Natural killer cell (primary cell): ENCODE measurements at regions not wholly inside any gene's neighbourhood (a gene's known extent, or its start where the extent isn't known, plus 50 kb on each side); places are given as distances from the start of the nearest gene placed in this dataset.

Experiments used
- ATAC-seq, 3 donors: fragments of 150-1000 bp in 2 of 3; fragments of 200-7000 bp in 1 of 3; cut with Tn5 transposase; 1 replicate in 1 of 3; 2 replicates in 2 of 3; pipeline ENCODE4 v1.10.0; 2021; ENCODE audit warnings: mild to moderate bottlenecking in 2 of 3, moderate library complexity in 2 of 3
- DNase-seq, 2 donors: peaks; one replicate each; pipeline versions ENCODE4 v3.0.0 to v3.0.0-alpha.2; 2013 to 2021; ENCODE audit warnings: mixed read lengths in 1 of 2
- H3K27ac ChIP-seq: one replicate; pipeline ENCODE4 v1.5.1; 2013; ENCODE audit warnings: mild to moderate bottlenecking, low read length
- H3K27me3 ChIP-seq: one replicate; pipeline ENCODE4 v1.6.1; 2013; ENCODE audit warnings: low read length; ENCODE audit not compliant: control insufficient read depth, insufficient read depth
- H3K36me3 ChIP-seq: one replicate; pipeline ENCODE4 v1.6.1; 2013; ENCODE audit warnings: low read length; ENCODE audit not compliant: control insufficient read depth, insufficient read depth
- H3K4me1 ChIP-seq: one replicate; pipeline ENCODE4 v1.6.1; 2013; ENCODE audit warnings: low read length; ENCODE audit not compliant: control insufficient read depth, insufficient read depth
- H3K4me3 ChIP-seq: one replicate; pipeline ENCODE4 v1.5.1; 2013; ENCODE audit warnings: low read length
- H3K9me3 ChIP-seq: one replicate; pipeline ENCODE4 v1.6.1; 2013; ENCODE audit warnings: low read length; ENCODE audit not compliant: control insufficient read depth, insufficient read depth
- H3K27ac Mint-ChIP-seq, 2 donors: one replicate each; pipeline ENCODE4 v1.8.0; 2022; ENCODE audit warnings: mild to moderate bottlenecking in 2 of 2, mixed read lengths in 2 of 2, moderate library complexity in 1 of 2
- H3K27me3 Mint-ChIP-seq, 2 donors: one replicate each; pipeline ENCODE4 v1.8.0; 2022; ENCODE audit warnings: low read depth in 2 of 2, mixed read lengths in 2 of 2
- H3K36me3 Mint-ChIP-seq: one replicate; pipeline ENCODE4 v1.8.0; 2022; ENCODE audit warnings: mixed read lengths
- H3K4me1 Mint-ChIP-seq, 2 donors: one replicate each; pipeline ENCODE4 v1.8.0; 2022; ENCODE audit warnings: mixed read lengths in 2 of 2
- H3K4me3 Mint-ChIP-seq: one replicate; pipeline ENCODE4 v1.8.0; 2022; ENCODE audit warnings: mild to moderate bottlenecking, moderate library complexity, mixed read lengths
- H3K9me3 Mint-ChIP-seq, 2 donors: one replicate each; pipeline ENCODE4 v1.8.0; 2022; ENCODE audit warnings: mixed read lengths in 2 of 2
- WGBS: methylation state at CpG from one replicate; pipeline ENCODE4 v1.1.7; 2013; ENCODE audit warnings: missing lambda C conversion rate; ENCODE audit not compliant: insufficient coverage; 5-methylcytosine and 5-hydroxymethylcytosine counted together
- intact Hi-C: fragments of 100-400 bp; cut with micrococcal nuclease; formaldehyde crosslinking; loops from one replicate; pipeline ENCODE4 v1.14.2; 2022
- TF ChIP-seq, protein P1 (sequence below): fragments of 200-600 bp; IDR thresholded peaks from one replicate; pipeline ENCODE4 v1.8.0; 2022; ENCODE audit warnings: antibody characterized with exemption

DNA sequence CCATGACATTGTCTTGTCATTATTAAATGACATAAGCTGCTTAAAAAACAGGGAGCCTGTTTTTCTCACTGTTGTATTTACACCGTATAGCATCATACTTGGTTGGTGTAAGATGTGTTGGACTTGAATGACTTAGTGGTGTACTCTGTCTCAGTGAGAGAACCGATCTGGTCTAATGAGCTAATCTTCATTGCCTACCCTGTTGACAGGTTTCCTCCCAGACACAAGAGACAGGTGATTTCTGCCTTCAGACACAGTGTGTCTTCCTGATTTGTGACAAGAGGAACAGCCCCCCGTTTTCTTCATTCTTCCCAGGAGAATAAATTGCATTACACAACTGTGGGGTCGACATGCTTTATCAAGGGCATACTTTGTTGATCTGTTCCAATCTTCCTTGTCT is 137.2 kb upstream of the ID4 start:
- no peak overlapping the region for H3K4me3 Mint-ChIP-seq
- DNase-seq = no peak
- no peak overlapping the region for H3K27ac Mint-ChIP-seq
- TF ChIP-seq, protein P1, sequence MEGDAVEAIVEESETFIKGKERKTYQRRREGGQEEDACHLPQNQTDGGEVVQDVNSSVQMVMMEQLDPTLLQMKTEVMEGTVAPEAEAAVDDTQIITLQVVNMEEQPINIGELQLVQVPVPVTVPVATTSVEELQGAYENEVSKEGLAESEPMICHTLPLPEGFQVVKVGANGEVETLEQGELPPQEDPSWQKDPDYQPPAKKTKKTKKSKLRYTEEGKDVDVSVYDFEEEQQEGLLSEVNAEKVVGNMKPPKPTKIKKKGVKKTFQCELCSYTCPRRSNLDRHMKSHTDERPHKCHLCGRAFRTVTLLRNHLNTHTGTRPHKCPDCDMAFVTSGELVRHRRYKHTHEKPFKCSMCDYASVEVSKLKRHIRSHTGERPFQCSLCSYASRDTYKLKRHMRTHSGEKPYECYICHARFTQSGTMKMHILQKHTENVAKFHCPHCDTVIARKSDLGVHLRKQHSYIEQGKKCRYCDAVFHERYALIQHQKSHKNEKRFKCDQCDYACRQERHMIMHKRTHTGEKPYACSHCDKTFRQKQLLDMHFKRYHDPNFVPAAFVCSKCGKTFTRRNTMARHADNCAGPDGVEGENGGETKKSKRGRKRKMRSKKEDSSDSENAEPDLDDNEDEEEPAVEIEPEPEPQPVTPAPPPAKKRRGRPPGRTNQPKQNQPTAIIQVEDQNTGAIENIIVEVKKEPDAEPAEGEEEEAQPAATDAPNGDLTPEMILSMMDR = no peak
- Histone ChIP-seq H3K4me3 (no peak overlapping the region), H3K9me3 (no peaks in the 10 kb centered on the region), H3K36me3 (no peaks in the 10 kb centered on the region), H3K27ac (no peak overlapping the region), H3K27me3 (no peaks in the 10 kb centered on the region), H3K4me1 (no peaks in the 10 kb centered on the region)
- intact Hi-C loops = no loop called here
- H3K27me3 Mint-ChIP-seq = peaks cover 0 to 4% of the 10 kb centered on the region in 2 donors
- H3K4me1 Mint-ChIP-seq = no peaks in the 10 kb centered on the region
- 87% methylated on average over 4 of the region's 4 CpGs for WGBS
- no peak for ATAC-seq
- H3K36me3 Mint-ChIP-seq = no peaks in the 10 kb centered on the region
- H3K9me3 Mint-ChIP-seq = peaks cover 3 to 7% of the 10 kb centered on the region in 2 donors

DNA sequence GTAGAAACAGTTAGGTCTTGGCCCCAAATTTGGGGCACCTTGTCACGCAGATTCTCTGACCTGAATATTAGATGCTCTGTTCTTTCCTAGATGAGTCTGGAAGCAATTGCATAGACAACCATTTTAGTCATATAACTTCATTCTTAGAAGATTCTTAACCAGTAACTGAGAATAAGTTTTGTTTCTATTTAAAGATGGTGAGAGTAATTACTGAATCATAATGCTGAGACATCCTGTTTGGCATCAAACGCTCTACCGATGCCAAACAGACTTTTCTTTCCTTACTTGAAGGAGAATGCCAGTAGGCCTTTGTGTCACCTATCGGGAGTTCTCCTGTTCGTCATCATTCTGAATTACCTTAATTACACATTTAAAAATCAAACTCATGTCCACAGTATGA is 131.6 kb upstream of the ID4 start:
- intact Hi-C loops = no loop called here
- ATAC-seq (no peak), DNase-seq (no peak)
- Histone ChIP-seq H3K9me3 (no peaks in the 10 kb centered on the region), H3K36me3 (no peaks in the 10 kb centered on the region), H3K27me3 (no peaks in the 10 kb centered on the region), H3K4me1 (no peaks in the 10 kb centered on the region), H3K27ac (no peak overlapping the region), H3K4me3 (no peak overlapping the region)
- H3K36me3 Mint-ChIP-seq = no peaks in the 10 kb centered on the region
- no peak overlapping the region for H3K4me3 Mint-ChIP-seq
- H3K4me1 Mint-ChIP-seq = no peaks in the 10 kb centered on the region
- H3K27ac Mint-ChIP-seq = no peak overlapping the region
- H3K27me3 Mint-ChIP-seq = no peaks in the 10 kb centered on the region
- TF ChIP-seq, protein P1 = no peak
- H3K9me3 Mint-ChIP-seq = no peaks in the 10 kb centered on the region
- 88% methylated on average over 5 of the region's 5 CpGs for WGBS

DNA sequence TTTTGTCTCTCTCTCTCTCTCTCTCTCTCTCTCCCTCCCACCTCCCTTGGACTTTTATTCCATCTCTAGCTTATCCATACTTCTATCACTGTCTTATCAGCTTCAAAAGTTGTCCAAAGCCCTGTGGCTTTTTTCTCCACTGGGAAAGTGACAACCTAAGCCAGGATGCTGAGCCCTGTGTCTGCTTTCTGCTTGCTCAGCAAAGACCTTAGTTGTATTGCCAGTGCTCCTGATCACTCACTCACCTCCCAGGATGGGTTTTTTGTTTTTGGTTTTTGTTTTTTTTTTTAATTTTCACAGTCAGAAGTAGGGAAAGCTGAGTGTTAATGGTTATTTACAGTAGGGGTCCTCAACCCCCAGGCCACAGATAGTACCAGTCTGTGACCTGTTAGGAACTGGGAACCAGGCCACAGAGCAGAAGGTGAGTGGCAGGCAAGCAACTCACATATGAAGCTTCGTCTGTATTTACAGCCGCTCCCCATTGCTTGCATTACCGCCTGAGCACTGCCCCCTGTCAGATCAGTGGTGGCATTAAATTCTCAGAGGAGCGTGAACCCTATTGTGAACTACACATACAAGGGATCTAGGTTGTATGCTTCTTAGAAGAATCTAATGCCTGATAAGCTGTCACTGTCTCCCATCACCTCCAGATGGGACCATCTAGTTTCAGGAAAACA is 125.0 kb upstream of the ID4 start:
- no peak overlapping the region for H3K4me3 Mint-ChIP-seq
- no peak overlapping the region for H3K27ac Mint-ChIP-seq
- H3K36me3 ChIP-seq = no peaks in the 10 kb centered on the region
- H3K9me3 Mint-ChIP-seq = no peaks in the 10 kb centered on the region
- no peaks in the 10 kb centered on the region for H3K4me1 Mint-ChIP-seq
- intact Hi-C loops = no loop called here
- no peaks in the 10 kb centered on the region for H3K27me3 Mint-ChIP-seq
- TF ChIP-seq, protein P1 = no peak
- ATAC-seq (no peak), DNase-seq (no peak)
- no peaks in the 10 kb centered on the region for H3K36me3 Mint-ChIP-seq
- 88% methylated on average over 4 of the region's 4 CpGs for WGBS
- H3K9me3 ChIP-seq = no peaks in the 10 kb centered on the region
- no peaks in the 10 kb centered on the region for H3K27me3 ChIP-seq
- H3K4me3 ChIP-seq = no peak overlapping the region
- H3K4me1 ChIP-seq = no peaks in the 10 kb centered on the region
- H3K27ac ChIP-seq = no peak overlapping the region

DNA sequence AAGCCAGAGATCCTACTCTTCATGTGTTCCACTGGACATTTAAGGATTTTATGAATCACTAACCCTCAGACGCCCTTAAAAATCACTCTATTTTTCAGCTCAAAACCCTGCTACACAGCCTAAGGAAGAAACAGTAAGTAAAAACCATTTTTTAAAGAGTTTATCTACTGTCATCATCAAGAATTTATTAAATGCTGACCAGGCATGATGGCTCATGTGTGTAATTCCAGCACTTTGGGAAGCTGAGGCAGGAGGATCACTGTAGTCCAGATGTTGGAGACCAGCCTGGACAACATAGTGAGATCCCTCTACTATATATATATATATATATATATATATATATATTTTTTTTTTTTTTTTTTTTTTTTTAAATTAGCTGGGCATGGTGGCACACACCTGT is 124.2 kb upstream of the ID4 start:
- intact Hi-C loops = no loop called here
- Mint-ChIP-seq H3K9me3 (no peaks in the 10 kb centered on the region), H3K27ac (no peak overlapping the region), H3K27me3 (no peaks in the 10 kb centered on the region), H3K4me1 (no peaks in the 10 kb centered on the region), H3K36me3 (no peaks in the 10 kb centered on the region), H3K4me3 (no peak overlapping the region)
- no peak overlapping the region for H3K27ac ChIP-seq
- DNase-seq (no peak), ATAC-seq (no peak)
- no peaks in the 10 kb centered on the region for H3K36me3 ChIP-seq
- H3K9me3 ChIP-seq = no peaks in the 10 kb centered on the region
- no peaks in the 10 kb centered on the region for H3K4me1 ChIP-seq
- WGBS = 93% methylated on average over 1 of the region's 1 CpG
- no peaks in the 10 kb centered on the region for H3K27me3 ChIP-seq
- H3K4me3 ChIP-seq = no peak overlapping the region
- TF ChIP-seq, protein P1 = no peak
